H9 (cell line): ENCODE measurements at regions not wholly inside any gene's neighbourhood (a gene's known extent, or its start where the extent isn't known, plus 50 kb on each side); places are given as distances from the start of the nearest gene placed in this dataset.

Experiments
- DNase-seq: peaks from one replicate; pipeline ENCODE4 v3.0.0-alpha.2; 2017
- H2AFZ ChIP-seq: one replicate; pipeline ENCODE4 v1.6.1; 2013; ENCODE audit warnings: mild to moderate bottlenecking, low read length, control low read depth, moderate library complexity
- H2AK5ac ChIP-seq: 2 replicates; pipeline ENCODE4 v1.6.1; 2013; ENCODE audit warnings: low read length, control low read depth, mixed read lengths; ENCODE audit not compliant: insufficient read length
- H2BK120ac ChIP-seq: one replicate; pipeline ENCODE4 v1.6.1; 2013; ENCODE audit warnings: low read depth, mild to moderate bottlenecking, low read length, control low read depth, inconsistent platforms; ENCODE audit not compliant: poor library complexity, severe bottlenecking
- H2BK12ac ChIP-seq: 2 replicates; pipeline ENCODE4 v1.6.1; 2013; ENCODE audit warnings: low read length, control low read depth, mixed read lengths, low read depth; ENCODE audit not compliant: insufficient read length
- H2BK15ac ChIP-seq: 2 replicates; pipeline ENCODE4 v1.6.1; 2013; ENCODE audit warnings: low read depth, low read length, control low read depth
- H2BK20ac ChIP-seq: one replicate; pipeline ENCODE4 v1.6.1; 2013; ENCODE audit warnings: low read depth, mild to moderate bottlenecking, low read length, control low read depth, inconsistent platforms; ENCODE audit not compliant: poor library complexity, severe bottlenecking
- H2BK5ac ChIP-seq: 2 replicates; pipeline ENCODE4 v1.6.1; 2013; ENCODE audit warnings: low read length, control low read depth, mixed read lengths; ENCODE audit not compliant: insufficient read length
- H3K14ac ChIP-seq: 2 replicates; pipeline ENCODE4 v1.6.1; 2013; ENCODE audit warnings: low read length, control low read depth; ENCODE audit not compliant: insufficient read depth
- H3K18ac ChIP-seq: 2 replicates; pipeline ENCODE4 v1.6.1; 2013; ENCODE audit warnings: low read depth, mild to moderate bottlenecking, mixed read lengths, low read length, control low read depth; ENCODE audit not compliant: insufficient read length
- H3K23ac ChIP-seq: 2 replicates; pipeline ENCODE4 v1.6.1; 2013; ENCODE audit warnings: low read length, control low read depth, mixed read lengths, low read depth; ENCODE audit not compliant: insufficient read length
- H3K23me2 ChIP-seq: 2 replicates; pipeline ENCODE4 v1.6.1; 2013; ENCODE audit warnings: low read depth, mild to moderate bottlenecking, mixed read lengths, low read length, control low read depth; ENCODE audit not compliant: insufficient read length, poor library complexity, severe bottlenecking
- H3K27ac ChIP-seq: 2 replicates; pipeline ENCODE4 v1.5.1; 2013; ENCODE audit warnings: low read length, control low read depth, mixed read lengths, low read depth; ENCODE audit not compliant: insufficient read length
- H3K27me3 ChIP-seq: 2 replicates; pipeline ENCODE4 v1.6.1; 2013; ENCODE audit warnings: low read length, control low read depth, inconsistent platforms; ENCODE audit not compliant: insufficient read depth
- H3K4ac ChIP-seq: 2 replicates; pipeline ENCODE4 v1.6.1; 2013; ENCODE audit warnings: low read depth, mild to moderate bottlenecking, control low read depth, inconsistent platforms, low read length, moderate library complexity
- H3K4me1 ChIP-seq: 2 replicates; pipeline ENCODE4 v1.6.1; 2013; ENCODE audit warnings: low read length, control low read depth, inconsistent platforms; ENCODE audit not compliant: insufficient read depth
- H3K4me2 ChIP-seq: 2 replicates; pipeline ENCODE4 v1.6.1; 2013; ENCODE audit warnings: low read length, control low read depth, mixed read lengths; ENCODE audit not compliant: insufficient read length, insufficient read depth
- H3K56ac ChIP-seq: 2 replicates; pipeline ENCODE4 v1.6.1; 2013; ENCODE audit warnings: low read depth, mild to moderate bottlenecking, mixed read lengths, low read length, control low read depth; ENCODE audit not compliant: insufficient read length
- H3K79me1 ChIP-seq: 2 replicates; pipeline ENCODE4 v1.6.1; 2013; ENCODE audit warnings: low read depth, mild to moderate bottlenecking, moderate library complexity, low read length, control low read depth, inconsistent platforms; ENCODE audit not compliant: insufficient read depth, poor library complexity, severe bottlenecking
- H3K79me2 ChIP-seq: 2 replicates; pipeline ENCODE4 v1.6.1; 2013; ENCODE audit warnings: low read length, control low read depth, inconsistent platforms; ENCODE audit not compliant: insufficient read depth
- H3K9ac ChIP-seq: 2 replicates; pipeline ENCODE4 v1.6.1; 2013; ENCODE audit warnings: low read length, control low read depth, mixed read lengths; ENCODE audit not compliant: insufficient read length; ENCODE audit errors: extremely low read depth
- H3K9me3 ChIP-seq: one replicate; pipeline ENCODE4 v1.6.1; 2013; ENCODE audit warnings: low read depth, low read length, inconsistent platforms; ENCODE audit not compliant: control insufficient read depth
- H3T11ph ChIP-seq: one replicate; pipeline ENCODE4 v1.6.1; 2013; ENCODE audit warnings: mild to moderate bottlenecking, low read length, control low read depth, inconsistent platforms
- H4K20me1 ChIP-seq: one replicate; pipeline ENCODE4 v1.6.1; 2013; ENCODE audit not compliant: control insufficient read depth, insufficient read length, insufficient read depth
- H4K5ac ChIP-seq: 2 replicates; pipeline ENCODE4 v1.6.1; 2013; ENCODE audit warnings: low read depth, mild to moderate bottlenecking, mixed read lengths, low read length, control low read depth; ENCODE audit not compliant: insufficient read length
- H4K8ac ChIP-seq: replicated peaks from 2 replicates; pipeline ENCODE4 v1.6.1; 2013; ENCODE audit warnings: low read length, control low read depth, mixed read lengths, low read depth; ENCODE audit not compliant: insufficient read length
- H4K91ac ChIP-seq: 2 replicates; pipeline ENCODE4 v1.6.1; 2013; ENCODE audit warnings: low read depth, mild to moderate bottlenecking, moderate library complexity, mixed read lengths, low read length, control low read depth; ENCODE audit not compliant: insufficient read length
- H3K27ac Mint-ChIP-seq, 3 experiments: 2 replicates in 2 of 3; 3 replicates in 1 of 3; pipeline ENCODE4 v1.8.0; 2020 to 2021; ENCODE audit warnings: mixed read lengths in 3 of 3, mild to moderate bottlenecking in 1 of 3, moderate library complexity in 1 of 3
- H3K27me3 Mint-ChIP-seq: 2 replicates; pipeline ENCODE4 v1.8.0; 2021; ENCODE audit warnings: low read depth, mild to moderate bottlenecking, moderate library complexity, mixed read lengths
- H3K36me3 Mint-ChIP-seq, 3 experiments: 2 replicates in 2 of 3; 3 replicates in 1 of 3; pipeline ENCODE4 v1.8.0; 2020 to 2021; ENCODE audit warnings: low read depth in 3 of 3, mixed read lengths in 3 of 3; ENCODE audit not compliant: insufficient read depth in 1 of 3
- H3K4me1 Mint-ChIP-seq, 2 experiments: 2 replicates each; pipeline ENCODE4 v1.8.0; 2020; ENCODE audit warnings: mixed read lengths in 2 of 2
- H3K4me3 Mint-ChIP-seq, 2 experiments: 2 replicates in 1 of 2; 3 replicates in 1 of 2; pipeline ENCODE4 v1.8.0; 2020 to 2021; ENCODE audit warnings: mild to moderate bottlenecking in 2 of 2, mixed read lengths in 2 of 2, moderate library complexity in 1 of 2
- H3K9me3 Mint-ChIP-seq, 2 experiments: 2 replicates in 1 of 2; 3 replicates in 1 of 2; pipeline ENCODE4 v1.8.0; 2020; ENCODE audit warnings: mild to moderate bottlenecking in 2 of 2, mixed read lengths in 2 of 2, moderate library complexity in 1 of 2
- WGBS: extraction: QIAGEN DNeasy Blood & Tissue Kit; methylation state at CpG from one replicate; pipeline ENCODE4 v1.1.7; 2013; ENCODE audit warnings: missing lambda C conversion rate, low lambda C conversion rate, mixed read lengths; ENCODE audit not compliant: insufficient read length; ENCODE audit errors: extremely low coverage; 5-methylcytosine and 5-hydroxymethylcytosine counted together
- TF ChIP-seq, protein P1 (sequence below): fragments of 200-600 bp; sonication (generic); conservative IDR thresholded peaks from 3 replicates; pipeline ENCODE4 v1.8.0; 2021; ENCODE audit warnings: antibody characterized with exemption, mild to moderate bottlenecking

- H4K8ac ChIP-seq: no peak overlapping the region
- H2BK12ac ChIP-seq: no peak overlapping the region
- no peak overlapping the region for H3T11ph ChIP-seq
- no peaks in the 10 kb centered on the region for H3K79me1 ChIP-seq
- no peak overlapping the region for H2BK15ac ChIP-seq
- H4K20me1 ChIP-seq: no peaks in the 10 kb centered on the region
- Mint-ChIP-seq H3K4me3 (no peak overlapping the region), H3K9me3 (no peaks in the 10 kb centered on the region), H3K4me1 (peaks cover 3 to 5% of the 10 kb centered on the region in 2 experiments), H3K27me3 (no peaks in the 10 kb centered on the region), H3K27ac (no peak overlapping the region), H3K36me3 (no peaks in the 10 kb centered on the region)
- H3K4ac ChIP-seq: no peak overlapping the region
- no peak overlapping the region for H3K14ac ChIP-seq
- H3K27ac ChIP-seq: no peak overlapping the region
- DNase-seq: no peak
- no peaks in the 10 kb centered on the region for H3K9me3 ChIP-seq
- no peak overlapping the region for H2BK120ac ChIP-seq
- no peak overlapping the region for H2AK5ac ChIP-seq
- H2BK20ac ChIP-seq: no peak overlapping the region
- no peak overlapping the region for H3K9ac ChIP-seq
- H3K18ac ChIP-seq: no peak overlapping the region
- no peak overlapping the region for H4K91ac ChIP-seq
- no peaks in the 10 kb centered on the region for H3K27me3 ChIP-seq
- H3K23ac ChIP-seq: no peak overlapping the region
- WGBS: no CpG with 5 or more reads among the region's 4 CpGs
- H3K4me1 ChIP-seq: no peaks in the 10 kb centered on the region
- H4K5ac ChIP-seq: no peak overlapping the region
- TF ChIP-seq, protein P1, sequence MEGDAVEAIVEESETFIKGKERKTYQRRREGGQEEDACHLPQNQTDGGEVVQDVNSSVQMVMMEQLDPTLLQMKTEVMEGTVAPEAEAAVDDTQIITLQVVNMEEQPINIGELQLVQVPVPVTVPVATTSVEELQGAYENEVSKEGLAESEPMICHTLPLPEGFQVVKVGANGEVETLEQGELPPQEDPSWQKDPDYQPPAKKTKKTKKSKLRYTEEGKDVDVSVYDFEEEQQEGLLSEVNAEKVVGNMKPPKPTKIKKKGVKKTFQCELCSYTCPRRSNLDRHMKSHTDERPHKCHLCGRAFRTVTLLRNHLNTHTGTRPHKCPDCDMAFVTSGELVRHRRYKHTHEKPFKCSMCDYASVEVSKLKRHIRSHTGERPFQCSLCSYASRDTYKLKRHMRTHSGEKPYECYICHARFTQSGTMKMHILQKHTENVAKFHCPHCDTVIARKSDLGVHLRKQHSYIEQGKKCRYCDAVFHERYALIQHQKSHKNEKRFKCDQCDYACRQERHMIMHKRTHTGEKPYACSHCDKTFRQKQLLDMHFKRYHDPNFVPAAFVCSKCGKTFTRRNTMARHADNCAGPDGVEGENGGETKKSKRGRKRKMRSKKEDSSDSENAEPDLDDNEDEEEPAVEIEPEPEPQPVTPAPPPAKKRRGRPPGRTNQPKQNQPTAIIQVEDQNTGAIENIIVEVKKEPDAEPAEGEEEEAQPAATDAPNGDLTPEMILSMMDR: no peak
- H3K79me2 ChIP-seq: no peaks in the 10 kb centered on the region
- no peak overlapping the region for H3K4me2 ChIP-seq
- H3K23me2 ChIP-seq: no peaks in the 10 kb centered on the region
- H2AFZ ChIP-seq: no peak overlapping the region
- no peak overlapping the region for H2BK5ac ChIP-seq
- no peak overlapping the region for H3K56ac ChIP-seq
Measured at GRCh38 chr13:73334445-73334844, 275.6 kb downstream of the KLF5 start.
